ENCODE measurements at regions not wholly inside any gene's neighbourhood (a gene's known extent, or its start where the extent isn't known, plus 50 kb on each side); places are given as distances from the start of the nearest gene placed in this dataset.

DNA sequence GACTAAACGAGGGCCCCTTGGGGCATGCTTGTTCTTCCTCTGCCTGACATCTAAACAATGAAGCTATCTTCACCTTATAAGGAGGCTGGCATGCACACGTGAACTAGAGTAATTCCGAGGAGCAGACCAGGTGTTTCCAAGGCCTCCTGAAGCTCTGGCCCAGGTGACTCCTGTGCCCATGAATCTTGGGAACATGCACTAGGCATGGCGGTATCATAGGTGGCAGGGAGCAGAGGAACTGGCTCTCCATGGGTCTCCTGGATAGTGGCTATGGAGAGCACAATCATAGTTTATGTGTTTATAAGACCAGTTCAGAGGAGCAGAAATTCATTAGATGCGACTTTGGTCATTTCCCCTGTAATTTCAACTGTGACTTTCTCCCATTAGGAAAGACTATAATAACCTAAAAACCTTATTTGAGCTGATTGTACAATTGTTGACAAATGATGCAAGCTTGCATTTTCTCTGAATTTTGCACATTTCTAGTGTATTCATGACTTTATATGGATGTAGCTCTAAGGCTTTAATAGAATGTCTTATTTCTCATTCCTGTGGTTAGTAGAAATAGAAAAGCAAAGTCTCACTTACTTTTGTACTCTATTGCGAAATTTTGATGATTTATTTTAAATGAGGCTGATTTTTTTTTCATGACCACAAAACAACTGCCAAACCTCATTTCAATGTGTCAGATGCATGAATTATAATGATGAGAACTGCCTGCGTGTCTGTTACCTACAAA, 135.3 kb upstream of the RPS23 start:
- DNase-seq = peak; percentile 89

DNA sequence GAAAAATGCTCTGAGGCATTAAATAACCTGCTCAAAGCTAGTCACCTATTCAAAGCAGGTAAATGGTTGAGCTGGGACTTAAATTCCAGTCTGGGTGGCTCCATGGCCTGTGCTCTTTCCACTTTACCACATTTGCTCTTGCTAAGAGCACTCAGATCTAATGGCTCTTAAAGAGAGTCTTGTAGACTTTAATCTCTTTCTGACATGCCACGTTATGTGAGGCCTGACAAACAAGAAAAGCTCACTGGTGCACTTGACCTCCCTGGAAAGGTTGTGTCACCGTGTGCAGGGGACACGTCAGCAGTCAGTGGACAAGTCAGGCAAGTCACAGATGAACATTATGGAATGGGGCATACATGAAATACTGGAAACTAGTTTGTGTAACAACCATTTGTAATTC, 129.9 kb upstream of the RPS23 start:
- DNase-seq = no peak

GRCh38 chr5:82406205-82406773, 128.1 kb upstream of the RPS23 start:
- DNase-seq = peak; percentile 55

- peak; percentile 91 for DNase-seq
These were observed 127.6 kb upstream of the RPS23 start for GRCh38 chr5:82405618-82406204.

DNA sequence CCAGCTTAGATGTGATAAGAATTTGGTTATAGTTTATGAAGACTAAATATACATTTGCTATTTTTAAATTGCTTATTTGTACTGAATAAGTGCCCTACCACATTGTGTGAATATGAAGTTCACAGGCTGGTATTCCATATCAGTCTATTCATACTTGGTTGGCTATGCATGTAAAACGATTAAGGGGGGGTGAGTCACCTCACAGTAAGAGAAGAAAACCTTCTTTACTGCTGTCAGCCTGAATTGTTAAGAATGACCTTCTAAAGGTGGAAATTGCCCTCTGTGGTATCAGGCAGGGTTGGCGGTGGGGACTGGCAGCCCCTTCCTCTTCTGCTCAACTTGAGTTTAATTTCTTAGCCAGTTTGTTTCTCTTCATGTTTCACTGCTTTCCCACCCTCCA, 127.0 kb upstream of the RPS23 start:
- peak; percentile 71 for DNase-seq

- DNase-seq = no peak
These were observed 126.3 kb upstream of the RPS23 start for GRCh38 chr5:82404382-82404945.

DNA sequence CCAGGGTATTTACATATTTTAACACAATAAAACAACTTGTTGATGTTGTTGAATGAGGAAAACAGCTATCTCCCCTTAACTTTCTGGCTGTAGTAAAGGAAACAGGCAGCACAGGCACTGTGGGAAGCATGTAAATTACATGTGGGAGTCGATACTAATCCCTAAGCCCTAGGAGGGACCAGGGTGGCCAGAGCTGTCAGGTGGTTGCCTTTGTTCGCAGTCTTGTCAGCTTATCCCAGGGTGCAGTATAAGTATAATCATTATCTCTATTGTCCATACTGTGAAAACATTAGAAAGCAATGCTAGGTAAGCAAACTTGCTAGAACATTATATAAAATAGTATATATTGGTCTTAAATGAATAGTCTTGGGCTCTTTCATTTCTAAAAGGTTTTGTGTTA, 125.6 kb upstream of the RPS23 start:
- DNase-seq = no peak

- no peak for DNase-seq
These were observed 124.9 kb upstream of the RPS23 start for GRCh38 chr5:82403026-82403425.

DNA sequence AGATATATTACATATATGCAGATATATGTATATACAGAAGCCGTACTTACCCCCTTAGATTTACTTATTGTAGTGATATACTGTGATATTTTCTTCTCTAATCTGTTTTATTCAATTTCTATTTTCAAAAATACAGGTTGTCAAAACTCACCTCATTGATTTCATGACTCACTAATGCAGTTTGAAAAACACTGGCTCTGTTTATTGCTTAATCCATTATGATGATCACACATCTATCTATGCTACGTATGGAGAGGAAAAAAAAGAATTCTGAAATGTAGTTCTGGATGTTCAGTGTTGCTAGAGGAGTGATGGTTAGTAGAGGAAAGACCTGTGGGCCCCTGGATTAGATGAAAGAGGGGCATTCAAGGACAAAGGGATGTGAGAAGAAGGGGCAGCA, 121.0 kb upstream of the RPS23 start:
- no peak for DNase-seq

DNA sequence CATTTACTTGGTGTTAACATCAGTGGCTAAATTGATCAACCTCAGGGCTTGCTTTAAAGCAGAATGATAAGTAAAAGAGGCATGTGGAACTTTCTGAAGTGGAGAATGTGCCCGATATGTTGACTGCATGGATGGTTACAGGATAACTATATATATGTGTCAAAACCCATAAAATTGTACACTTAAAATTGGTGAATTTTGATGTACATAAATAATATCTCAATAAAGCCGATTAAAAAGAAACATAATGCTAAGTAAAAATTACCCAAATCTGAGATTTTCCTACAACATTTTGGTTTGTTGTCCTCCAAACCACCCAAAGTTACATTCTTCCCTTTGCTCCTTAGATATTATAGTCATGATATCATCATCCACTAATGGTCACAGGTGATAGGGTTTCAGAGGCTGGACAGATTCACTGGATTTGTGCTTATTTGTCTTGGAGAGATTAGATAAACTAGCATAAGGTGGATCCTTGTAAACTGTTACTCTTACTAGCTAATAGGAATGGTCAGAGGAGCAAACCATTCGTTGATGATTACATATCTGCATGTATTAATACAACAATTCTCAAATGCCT, 119.7 kb upstream of the RPS23 start:
- DNase-seq = no peak

DNA sequence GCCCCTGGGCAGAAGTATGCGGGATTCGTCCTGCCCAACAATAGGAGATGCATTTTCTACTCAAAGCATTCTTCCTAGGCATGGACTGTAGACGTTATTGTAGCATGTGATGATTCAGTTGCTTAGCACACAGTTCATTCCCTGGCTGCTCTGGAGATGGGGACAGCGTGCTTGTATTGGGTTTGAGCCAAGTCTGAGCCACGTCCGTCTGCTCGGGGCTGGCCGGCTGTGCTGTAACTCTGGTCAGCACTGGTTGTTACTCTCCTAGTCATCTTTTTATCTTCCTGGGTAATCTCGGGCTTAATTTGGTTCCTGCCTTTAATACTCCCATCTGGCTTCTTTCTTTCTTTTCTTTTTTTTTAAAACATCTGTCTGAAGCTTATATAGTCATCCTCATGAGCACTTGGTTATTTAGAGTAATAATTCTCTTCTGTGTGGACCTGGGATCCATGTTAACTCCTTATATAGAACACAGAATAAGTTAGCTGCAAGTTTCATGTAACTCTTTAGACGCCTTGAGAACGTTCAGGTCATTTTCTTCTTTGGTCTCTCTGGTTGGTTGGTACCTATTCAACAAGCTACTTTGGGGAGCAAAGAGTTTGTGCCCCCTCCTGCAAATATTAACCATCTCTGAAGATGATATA, 118.8 kb upstream of the RPS23 start:
- peak; percentile 94 for DNase-seq

DNA sequence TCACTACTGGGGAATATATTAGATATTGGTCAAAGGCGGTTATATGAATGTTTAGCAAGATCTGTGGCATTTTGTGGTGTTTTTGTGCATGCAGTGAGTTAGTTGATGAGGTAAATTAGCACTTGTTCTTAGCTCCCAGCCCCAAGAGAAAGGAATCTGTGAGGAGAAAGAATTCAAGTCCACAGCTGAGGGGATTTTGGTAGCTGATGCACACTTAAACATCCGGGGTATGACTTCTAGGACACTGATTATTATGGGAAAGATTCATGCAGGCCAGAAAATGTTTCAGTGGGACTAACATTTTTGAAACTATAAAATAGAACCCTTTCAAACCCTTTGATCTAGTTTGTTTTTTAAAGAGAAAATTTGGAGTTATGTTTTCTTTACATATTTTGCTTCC, 118.2 kb upstream of the RPS23 start:
- DNase-seq = peak; percentile 11

GRCh38 chr5:82393951-82394350, 115.8 kb upstream of the RPS23 start:
- no peak for DNase-seq

DNA sequence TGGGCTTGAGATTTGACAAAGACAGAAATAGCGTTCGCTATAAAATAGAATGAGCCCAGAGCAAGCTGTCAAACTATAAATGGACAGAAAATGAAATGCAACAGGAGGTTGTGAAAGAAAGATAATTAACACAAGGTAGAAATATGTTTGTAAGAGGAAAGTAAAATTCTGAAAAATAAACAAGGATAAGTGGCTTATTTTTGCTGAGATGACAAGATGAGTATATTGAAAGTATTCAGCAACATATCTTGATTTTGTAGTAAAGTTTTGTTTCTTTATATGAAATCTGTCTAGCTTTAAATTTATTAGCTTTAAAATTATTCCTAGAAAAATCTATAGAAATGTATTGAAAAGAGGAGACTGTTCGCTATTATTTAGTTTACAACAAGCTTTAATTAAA, 111.9 kb upstream of the RPS23 start:
- DNase-seq = no peak

DNA sequence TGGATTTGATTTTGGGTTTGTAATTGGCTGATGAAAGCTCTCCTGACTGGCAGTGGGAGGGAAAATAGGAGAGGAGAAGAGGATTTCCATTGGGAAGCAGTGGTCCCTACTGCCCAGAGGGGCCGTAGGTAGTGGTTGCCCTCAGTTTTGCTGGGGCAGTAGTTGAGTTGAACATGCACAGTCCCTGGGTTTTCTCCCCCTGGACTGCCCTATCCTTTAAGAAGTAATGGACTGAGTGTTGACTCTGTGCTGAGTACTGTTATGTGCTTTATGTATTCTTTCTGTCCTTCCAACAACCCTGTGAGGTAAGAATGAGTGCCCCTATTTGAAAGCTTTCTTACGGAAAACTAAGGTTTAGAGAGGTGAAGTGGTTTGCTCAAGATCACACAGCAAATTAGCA, 111.2 kb upstream of the RPS23 start:
- DNase-seq = no peak

DNA sequence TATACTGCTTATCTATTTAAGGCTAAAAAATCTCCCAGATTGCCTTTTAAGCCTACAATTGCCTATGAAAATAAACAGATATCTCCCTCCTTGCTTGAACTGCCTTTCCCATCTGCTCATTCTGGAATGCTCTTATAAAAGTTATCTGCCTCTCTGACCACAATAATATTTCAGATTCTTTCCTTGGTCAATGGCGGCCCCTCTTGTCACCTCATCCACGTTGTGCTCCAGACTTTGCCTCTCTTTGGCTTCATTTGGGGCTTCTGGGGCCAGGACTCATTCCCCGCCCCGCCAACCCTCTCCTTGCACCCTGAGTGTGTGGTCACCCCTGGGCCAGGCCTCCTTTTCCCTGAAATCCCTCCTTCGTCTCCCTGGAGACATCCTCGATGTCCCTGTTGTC, 110.0 kb upstream of the RPS23 start:
- no peak for DNase-seq

GRCh38 chr5:82387819-82388166, 109.6 kb upstream of the RPS23 start:
- no peak for DNase-seq

GRCh38 chr5:82387001-82387818, 109.1 kb upstream of the RPS23 start:
- DNase-seq = no peak

DNA sequence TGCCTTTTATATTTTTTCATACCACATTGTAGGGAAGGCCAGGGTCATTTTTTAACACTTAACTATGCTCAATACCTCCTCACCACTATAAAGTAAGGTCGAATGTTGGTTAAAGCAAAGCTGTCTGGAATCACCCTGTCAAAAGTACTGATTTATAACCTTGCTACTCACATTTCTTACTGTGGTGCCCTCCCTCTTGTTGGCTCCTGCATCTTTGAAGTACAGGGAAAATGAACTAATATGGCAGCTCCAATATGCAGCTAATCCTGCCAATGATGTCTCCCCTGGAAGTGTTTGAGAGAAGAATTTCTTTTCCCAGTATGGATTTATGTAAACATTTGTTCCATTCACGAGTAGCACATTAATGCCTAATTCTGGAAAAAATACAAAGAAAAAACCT, 108.4 kb upstream of the RPS23 start:
- DNase-seq = no peak

DNA sequence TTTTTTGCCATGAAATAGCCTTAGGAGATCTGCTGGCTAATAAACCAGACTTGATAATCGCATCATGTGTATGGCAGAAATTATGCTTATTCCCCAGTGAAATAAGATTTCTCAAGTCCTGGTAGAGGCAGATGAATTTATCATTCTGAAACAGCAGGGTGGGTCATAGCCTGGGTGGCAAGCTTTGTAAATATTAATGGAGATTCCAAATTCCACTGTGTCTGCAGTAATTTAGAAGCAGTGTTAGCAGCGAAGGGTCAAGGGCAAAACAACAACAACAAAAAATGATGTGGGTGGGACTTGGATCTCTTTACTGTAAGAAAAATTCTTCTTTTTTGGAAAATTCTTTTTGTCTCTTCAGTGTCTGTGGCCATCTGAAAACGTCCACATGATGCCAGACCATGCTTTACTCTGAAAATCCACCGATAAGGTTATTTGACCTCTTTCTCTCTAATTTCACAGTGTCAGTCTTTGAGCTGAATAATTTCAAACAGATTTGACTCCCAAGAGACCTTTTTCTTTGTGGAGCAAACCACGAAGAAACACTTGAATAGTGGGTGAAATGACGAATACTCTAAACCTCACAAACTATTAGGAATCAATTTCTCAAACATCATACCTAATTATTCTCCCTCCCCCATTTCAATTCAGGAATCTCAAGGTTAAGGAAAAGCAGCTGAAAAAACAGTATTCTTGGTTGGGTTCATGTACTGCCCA, 106.0 kb upstream of the RPS23 start:
- no peak for DNase-seq

DNA sequence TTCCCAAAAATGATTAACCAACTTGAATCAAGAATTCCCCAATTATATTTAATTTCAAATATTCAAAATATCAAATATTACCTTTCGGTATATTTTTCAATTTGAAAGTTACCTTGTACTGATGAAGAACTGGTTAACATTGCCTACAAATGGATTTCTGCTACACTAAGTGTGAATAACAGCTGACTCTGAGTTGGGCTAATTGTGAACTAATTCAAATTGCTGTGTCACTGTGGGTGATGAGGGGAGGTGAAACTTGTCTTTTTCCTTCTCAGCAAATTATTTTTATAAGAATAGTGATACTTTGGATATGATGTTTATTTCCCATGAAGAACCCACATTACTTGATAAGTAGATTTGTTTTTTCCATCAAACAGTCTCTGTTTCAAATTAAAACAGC, 103.4 kb upstream of the RPS23 start:
- no peak for DNase-seq

- DNase-seq = no peak
These were observed 98.2 kb upstream of the RPS23 start for GRCh38 chr5:82376307-82376706.

All from HCEC 1CT (cell line).